IMR-90 (cell line): ENCODE measurements at regions not wholly inside any gene's neighbourhood (a gene's known extent, or its start where the extent isn't known, plus 50 kb on each side); places are given as distances from the start of the nearest gene placed in this dataset.

Experiments
- ATAC-seq: fragments of 200-7000 bp; cut with Tn5 transposase; 2 replicates; pipeline ENCODE4 v1.9.1; 2020; ENCODE audit warnings: low read depth, mild to moderate bottlenecking, moderate library complexity
- BruUV-seq: library from RNA; stranded (reverse); fragments of 400-500 nt; replicated peaks from 2 replicates; lab custom pipeline; 2021; lab: Mats Ljungman, UMichigan
- CTCF ChIA-PET: fragments of 300-600 bp; formaldehyde crosslinking; extraction: SDS; loops from one replicate; lab custom pipeline; 2021; ENCODE audit warnings: antibody characterized with exemption; lab: Yijun Ruan, JAX
- POLR2A ChIA-PET: fragments of 300-600 bp; sonication (Branson Sonifier 250); formaldehyde crosslinking; loops from one replicate; lab custom pipeline; 2022; ENCODE audit warnings: antibody characterized with exemption; ENCODE audit not compliant: unreplicated experiment; lab: Charles Lee
- DNase-seq: peaks from one replicate; pipeline ENCODE4 v3.0.0; 2013
- H2AFZ ChIP-seq: replicated peaks from 2 replicates; pipeline ENCODE3; 2013; ENCODE audit warnings: low read length, mild to moderate bottlenecking; ENCODE audit not compliant: poor library complexity
- H2AK5ac ChIP-seq: 2 replicates; pipeline ENCODE4 v1.6.1; 2013; ENCODE audit warnings: low read depth, low read length, inconsistent platforms
- H2AK9ac ChIP-seq: replicated peaks from 2 replicates; pipeline ENCODE3; 2013; ENCODE audit warnings: mild to moderate bottlenecking, low read depth, low read length, moderate library complexity; ENCODE audit not compliant: poor library complexity
- H2BK120ac ChIP-seq: 2 replicates; pipeline ENCODE4 v1.6.1; 2013; ENCODE audit warnings: low read depth, low read length, inconsistent platforms
- H2BK15ac ChIP-seq: 3 replicates; pipeline ENCODE4 v1.6.1; 2013; ENCODE audit warnings: low read depth, low read length, inconsistent platforms
- H2BK20ac ChIP-seq: 2 replicates; pipeline ENCODE4 v1.6.1; 2013; ENCODE audit warnings: low read depth, mild to moderate bottlenecking, inconsistent platforms, low read length, moderate library complexity
- H2BK5ac ChIP-seq: 2 replicates; pipeline ENCODE4 v1.6.1; 2013; ENCODE audit warnings: mild to moderate bottlenecking, low read depth, low read length, inconsistent platforms; ENCODE audit not compliant: poor library complexity, severe bottlenecking
- H3K14ac ChIP-seq: replicated peaks from 2 replicates; pipeline ENCODE4 v1.6.1; 2013; ENCODE audit warnings: low read depth, low read length, inconsistent platforms
- H3K18ac ChIP-seq: 2 replicates; pipeline ENCODE4 v1.6.1; 2013; ENCODE audit warnings: low read depth, low read length, control low read depth
- H3K23ac ChIP-seq: 2 replicates; pipeline ENCODE4 v1.6.1; 2013; ENCODE audit warnings: low read depth, low read length, inconsistent platforms
- H3K27ac ChIP-seq: 2 replicates; pipeline ENCODE4 v1.5.1; 2013; ENCODE audit warnings: mild to moderate bottlenecking, control low read depth, low read length; ENCODE audit not compliant: insufficient read depth
- H3K27me3 ChIP-seq: 2 replicates; pipeline ENCODE4 v1.6.1; 2013; ENCODE audit warnings: low read length; ENCODE audit not compliant: control insufficient read depth, insufficient read depth
- H3K36me3 ChIP-seq: 2 replicates; pipeline ENCODE4 v1.6.1; 2013; ENCODE audit warnings: low read length, mixed read lengths; ENCODE audit not compliant: control insufficient read depth, insufficient read depth
- H3K4ac ChIP-seq: 2 replicates; pipeline ENCODE4 v1.6.1; 2013; ENCODE audit warnings: low read depth, low read length, inconsistent platforms
- H3K4me1 ChIP-seq: 2 replicates; pipeline ENCODE4 v1.6.1; 2013; ENCODE audit warnings: low read length, mixed read lengths; ENCODE audit not compliant: control insufficient read depth, insufficient read depth
- H3K4me2 ChIP-seq: 2 replicates; pipeline ENCODE4 v1.6.1; 2013; ENCODE audit warnings: low read depth, mild to moderate bottlenecking, control low read depth, low read length, moderate library complexity
- H3K4me3 ChIP-seq: 2 replicates; pipeline ENCODE4 v1.5.1; 2013; ENCODE audit warnings: low read depth, mild to moderate bottlenecking, control low read depth, low read length, moderate library complexity; ENCODE audit not compliant: insufficient read depth
- H3K56ac ChIP-seq: 2 replicates; pipeline ENCODE4 v1.6.1; 2013; ENCODE audit warnings: low read length, inconsistent platforms; ENCODE audit not compliant: insufficient read depth; ENCODE audit errors: extremely low read depth
- H3K79me1 ChIP-seq, 2 experiments: 2 replicates each; pipeline ENCODE4 v1.6.1; 2013; ENCODE audit warnings: low read length in 2 of 2, inconsistent platforms in 1 of 2, low read depth in 1 of 2
- H3K9ac ChIP-seq: 2 replicates; pipeline ENCODE4 v1.6.1; 2013; ENCODE audit warnings: low read depth, low read length, control low read depth
- H3K9me1 ChIP-seq: 2 replicates; pipeline ENCODE4 v1.6.1; 2013; ENCODE audit warnings: low read length, inconsistent platforms; ENCODE audit not compliant: insufficient read depth
- H3K9me3 ChIP-seq: 2 replicates; pipeline ENCODE4 v1.6.1; 2013; ENCODE audit warnings: low read length; ENCODE audit not compliant: control insufficient read depth, insufficient read depth
- H4K20me1 ChIP-seq: 2 replicates; pipeline ENCODE4 v1.6.1; 2013; ENCODE audit warnings: low read length, inconsistent platforms; ENCODE audit not compliant: insufficient read depth
- H4K5ac ChIP-seq: 2 replicates; pipeline ENCODE4 v1.6.1; 2013; ENCODE audit warnings: mild to moderate bottlenecking, low read depth, low read length, control low read depth
- H4K8ac ChIP-seq, 2 experiments: 2 replicates each; pipeline ENCODE4 v1.6.1; 2013; ENCODE audit warnings: low read depth in 2 of 2, low read length in 2 of 2, control low read depth in 1 of 2, inconsistent platforms in 1 of 2
- H4K91ac ChIP-seq: 2 replicates; pipeline ENCODE4 v1.6.1; 2013; ENCODE audit warnings: low read depth, low read length, inconsistent platforms; ENCODE audit not compliant: insufficient read depth
- BHLHE40 ChIP-seq: fragments of 150-350 bp; IDR thresholded peaks from 2 replicates; pipeline ENCODE4 v1.6.1; 2016; ENCODE audit warnings: mild to moderate bottlenecking, low read depth, low read length
- CEBPB ChIP-seq: IDR thresholded peaks from 2 replicates; pipeline ENCODE4 v1.6.1; 2012; ENCODE audit warnings: low read depth, low read length, improper control_type of control experiment
- CHD1 ChIP-seq: IDR thresholded peaks from 2 replicates; pipeline ENCODE4 v1.6.1; 2012; ENCODE audit warnings: low read depth, low read length, improper control_type of control experiment
- ELK1 ChIP-seq: fragments of 150-350 bp; IDR thresholded peaks from 2 replicates; pipeline ENCODE4 v1.6.1; 2016; ENCODE audit warnings: low read depth, mild to moderate bottlenecking, low read length, moderate library complexity, borderline replicate concordance
- MAFK ChIP-seq: IDR thresholded peaks from 2 replicates; pipeline ENCODE4 v1.6.1; 2012; ENCODE audit warnings: low read depth, low read length, improper control_type of control experiment
- NFE2L2 ChIP-seq: fragments of 150-350 bp; IDR thresholded peaks from 2 replicates; pipeline ENCODE4 v1.6.1; 2016; ENCODE audit warnings: low read depth, mild to moderate bottlenecking, low read length
- RCOR1 ChIP-seq: IDR thresholded peaks from 2 replicates; pipeline ENCODE4 v1.6.1; 2012; ENCODE audit warnings: mild to moderate bottlenecking, low read length, improper control_type of control experiment; ENCODE audit not compliant: insufficient replicate concordance
- SMC3 ChIP-seq: fragments of 150-350 bp; IDR thresholded peaks from 2 replicates; pipeline ENCODE4 v1.6.1; 2016; ENCODE audit warnings: low read depth, mild to moderate bottlenecking, antibody characterized with exemption, low read length, moderate library complexity
- WGBS, 2 experiments: methylation state at CpG; one replicate each; pipeline versions ENCODE4 v1.1.5 to v1.1.7; 2013; ENCODE audit warnings: missing lambda C conversion rate in 2 of 2; ENCODE audit not compliant: insufficient read length in 1 of 2; ENCODE audit errors: extremely low coverage in 2 of 2; 5-methylcytosine and 5-hydroxymethylcytosine counted together
- dilution Hi-C: fragments of 300-500 bp; cut with HindIII; formaldehyde crosslinking; loops from one replicate; pipeline ENCODE4 v1.14.3; 2018; ENCODE audit warnings: low sequenced_read_pairs; ENCODE audit not compliant: unreplicated experiment
- in situ Hi-C: fragments of 300-500 bp; cut with MboI; formaldehyde crosslinking; loops from 3 replicates; pipeline ENCODE4 v1.14.3; 2019; ENCODE audit warnings: low sequenced_read_pairs, inconsistent platforms, mixed read lengths
- intact Hi-C: fragments of 100-400 bp; cut with micrococcal nuclease; formaldehyde crosslinking; loops from 2 replicates; pipeline ENCODE4 v1.10.0; 2022

DNA sequence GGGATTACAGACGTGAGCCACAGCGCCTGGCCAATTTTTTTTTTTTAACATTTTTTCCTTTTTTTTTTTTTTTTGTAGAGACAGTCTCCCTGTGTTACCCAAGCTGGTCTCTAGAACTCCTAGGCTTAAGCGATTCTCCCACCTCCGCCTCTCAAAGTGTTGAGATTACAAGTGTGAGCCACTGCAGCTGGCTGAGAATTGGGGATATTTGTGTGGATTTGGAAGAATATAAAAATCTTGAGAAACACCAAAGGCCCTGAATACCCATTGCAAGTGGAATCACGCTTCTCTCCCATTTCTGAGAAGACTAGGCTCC lies 79.9 kb upstream of the ABCC4 start (continued):
- no peak for TF ChIP-seq RCOR1
- TF ChIP-seq CHD1: no peak
- no peak for TF ChIP-seq NFE2L2
- TF ChIP-seq SMC3: no peak
- TF ChIP-seq ELK1: no peak
- TF ChIP-seq BHLHE40: no peak

- H4K20me1 ChIP-seq: no peaks in the 10 kb centered on the region
- no peak overlapping the region for H4K5ac ChIP-seq
- H2BK120ac ChIP-seq: no peak overlapping the region
- in situ Hi-C loops: no loop called here
- H3K4ac ChIP-seq: no peak overlapping the region
- no TSS peak for BruUV-seq
- no peak overlapping the region for H2BK15ac ChIP-seq
- no peaks in the 10 kb centered on the region for H3K9me1 ChIP-seq
- H4K8ac ChIP-seq: no peak overlapping the region
- H3K18ac ChIP-seq: no peak overlapping the region
- no peak overlapping the region for H2AK5ac ChIP-seq
- no peak overlapping the region for H3K4me3 ChIP-seq
- no peak overlapping the region for H2BK5ac ChIP-seq
- H2AFZ ChIP-seq: no peak overlapping the region
- no peak for DNase-seq
- H4K91ac ChIP-seq: no peak overlapping the region
- peaks cover 0 to 4% of the 10 kb centered on the region in 2 experiments; a peak in 1 of 4 replicates for H3K79me1 ChIP-seq
- ChIA-PET POLR2A (no interaction called here), CTCF (interaction anchor here (0.6 kb wide), 1 partner anchor 1908 kb away, joined by 3 read pairs; no protein-coding TSS in a partner anchor)
- peaks cover 3% of the 10 kb centered on the region; the same call in 1 of the 2 replicates for H3K4me1 ChIP-seq
- H3K56ac ChIP-seq: no peak overlapping the region
- dilution Hi-C loops: no loop called here
- intact Hi-C loops: no loop called here
- no peak overlapping the region for H3K14ac ChIP-seq
- no peak for ATAC-seq
- no peak overlapping the region for H2AK9ac ChIP-seq
- no peaks in the 10 kb centered on the region for H3K27me3 ChIP-seq
- no CpG with 5 or more reads among the region's 2 CpGs for WGBS, 2 experiments
- no peaks in the 10 kb centered on the region for H3K9me3 ChIP-seq
- H3K23ac ChIP-seq: no peak overlapping the region
- no peak overlapping the region for H3K9ac ChIP-seq
- H3K36me3 ChIP-seq: no peaks in the 10 kb centered on the region
- no peak overlapping the region for H3K4me2 ChIP-seq
- no peak overlapping the region for H2BK20ac ChIP-seq
- H3K27ac ChIP-seq: no peak overlapping the region
- TF ChIP-seq MAFK (no peak), CEBPB (0 out of 2 replicates have a peak, but pooled peaks have one; percentile 10)
These were observed 81.2 kb upstream of the ABCC4 start for GRCh38 chr13:95382411-95382810.
